IMR-90 (cell line): ENCODE measurements at regions not wholly inside any gene's neighbourhood (a gene's known extent, or its start where the extent isn't known, plus 50 kb on each side); places are given as distances from the start of the nearest gene placed in this dataset.

Experiments
- BHLHE40 ChIP-seq: fragments of 150-350 bp; IDR thresholded peaks from 2 replicates; pipeline ENCODE4 v1.6.1; 2016; ENCODE audit warnings: mild to moderate bottlenecking, low read depth, low read length
- CEBPB ChIP-seq: IDR thresholded peaks from 2 replicates; pipeline ENCODE4 v1.6.1; 2012; ENCODE audit warnings: low read depth, low read length, improper control_type of control experiment
- FOS ChIP-seq: fragments of 150-350 bp; IDR thresholded peaks from 2 replicates; pipeline ENCODE4 v1.6.1; 2016; ENCODE audit warnings: low read depth, low read length
- NFE2L2 ChIP-seq: fragments of 150-350 bp; IDR thresholded peaks from 2 replicates; pipeline ENCODE4 v1.6.1; 2016; ENCODE audit warnings: low read depth, mild to moderate bottlenecking, low read length
- POLR2A ChIP-seq: IDR thresholded peaks from 2 replicates; pipeline ENCODE4 v1.6.1; 2012; ENCODE audit warnings: mild to moderate bottlenecking, low read depth, low read length
- TF ChIP-seq, protein P1 (sequence below): conservative IDR thresholded peaks from 2 replicates; pipeline ENCODE4 v1.5.1; 2012; ENCODE audit warnings: mild to moderate bottlenecking, low read depth, low read length, improper control_type of control experiment
- TF ChIP-seq, protein P2 (sequence below): fragments of 150-350 bp; IDR thresholded peaks from 2 replicates; pipeline ENCODE4 v1.6.1; 2017; ENCODE audit warnings: mild to moderate bottlenecking, antibody characterized with exemption, low read length, low read depth

DNA sequence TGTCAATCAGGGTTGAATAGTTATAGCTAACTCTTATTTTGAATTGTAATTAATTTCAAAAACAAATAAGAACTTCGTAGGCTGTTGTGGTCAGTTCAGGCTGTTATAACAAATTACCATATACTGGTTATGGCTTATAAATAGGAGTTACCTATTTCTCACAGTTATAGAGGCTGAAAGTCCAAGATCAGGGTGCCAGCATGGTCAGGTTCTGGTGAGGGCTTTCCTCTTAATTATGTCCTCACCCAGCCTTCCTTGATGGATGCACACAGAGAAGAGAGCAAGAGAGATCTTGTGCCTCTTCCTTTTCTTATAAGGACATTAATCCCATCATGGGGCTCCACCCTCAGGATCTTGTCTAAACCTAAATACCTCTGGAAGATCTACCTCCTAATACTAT, 265.9 kb upstream of the SUCLG2 start:
- TF ChIP-seq, protein P1, sequence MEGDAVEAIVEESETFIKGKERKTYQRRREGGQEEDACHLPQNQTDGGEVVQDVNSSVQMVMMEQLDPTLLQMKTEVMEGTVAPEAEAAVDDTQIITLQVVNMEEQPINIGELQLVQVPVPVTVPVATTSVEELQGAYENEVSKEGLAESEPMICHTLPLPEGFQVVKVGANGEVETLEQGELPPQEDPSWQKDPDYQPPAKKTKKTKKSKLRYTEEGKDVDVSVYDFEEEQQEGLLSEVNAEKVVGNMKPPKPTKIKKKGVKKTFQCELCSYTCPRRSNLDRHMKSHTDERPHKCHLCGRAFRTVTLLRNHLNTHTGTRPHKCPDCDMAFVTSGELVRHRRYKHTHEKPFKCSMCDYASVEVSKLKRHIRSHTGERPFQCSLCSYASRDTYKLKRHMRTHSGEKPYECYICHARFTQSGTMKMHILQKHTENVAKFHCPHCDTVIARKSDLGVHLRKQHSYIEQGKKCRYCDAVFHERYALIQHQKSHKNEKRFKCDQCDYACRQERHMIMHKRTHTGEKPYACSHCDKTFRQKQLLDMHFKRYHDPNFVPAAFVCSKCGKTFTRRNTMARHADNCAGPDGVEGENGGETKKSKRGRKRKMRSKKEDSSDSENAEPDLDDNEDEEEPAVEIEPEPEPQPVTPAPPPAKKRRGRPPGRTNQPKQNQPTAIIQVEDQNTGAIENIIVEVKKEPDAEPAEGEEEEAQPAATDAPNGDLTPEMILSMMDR, result no peak
- TF ChIP-seq CEBPB, result no peak
- TF ChIP-seq FOS, result no peak
- TF ChIP-seq POLR2A, result no peak
- TF ChIP-seq BHLHE40, result no peak
- TF ChIP-seq, protein P2, sequence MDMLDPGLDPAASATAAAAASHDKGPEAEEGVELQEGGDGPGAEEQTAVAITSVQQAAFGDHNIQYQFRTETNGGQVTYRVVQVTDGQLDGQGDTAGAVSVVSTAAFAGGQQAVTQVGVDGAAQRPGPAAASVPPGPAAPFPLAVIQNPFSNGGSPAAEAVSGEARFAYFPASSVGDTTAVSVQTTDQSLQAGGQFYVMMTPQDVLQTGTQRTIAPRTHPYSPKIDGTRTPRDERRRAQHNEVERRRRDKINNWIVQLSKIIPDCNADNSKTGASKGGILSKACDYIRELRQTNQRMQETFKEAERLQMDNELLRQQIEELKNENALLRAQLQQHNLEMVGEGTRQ, result no peak
- no peak for TF ChIP-seq NFE2L2
